ENCODE measurements at regions not wholly inside any gene's neighbourhood (a gene's known extent, or its start where the extent isn't known, plus 50 kb on each side); places are given as distances from the start of the nearest gene placed in this dataset.

DNA sequence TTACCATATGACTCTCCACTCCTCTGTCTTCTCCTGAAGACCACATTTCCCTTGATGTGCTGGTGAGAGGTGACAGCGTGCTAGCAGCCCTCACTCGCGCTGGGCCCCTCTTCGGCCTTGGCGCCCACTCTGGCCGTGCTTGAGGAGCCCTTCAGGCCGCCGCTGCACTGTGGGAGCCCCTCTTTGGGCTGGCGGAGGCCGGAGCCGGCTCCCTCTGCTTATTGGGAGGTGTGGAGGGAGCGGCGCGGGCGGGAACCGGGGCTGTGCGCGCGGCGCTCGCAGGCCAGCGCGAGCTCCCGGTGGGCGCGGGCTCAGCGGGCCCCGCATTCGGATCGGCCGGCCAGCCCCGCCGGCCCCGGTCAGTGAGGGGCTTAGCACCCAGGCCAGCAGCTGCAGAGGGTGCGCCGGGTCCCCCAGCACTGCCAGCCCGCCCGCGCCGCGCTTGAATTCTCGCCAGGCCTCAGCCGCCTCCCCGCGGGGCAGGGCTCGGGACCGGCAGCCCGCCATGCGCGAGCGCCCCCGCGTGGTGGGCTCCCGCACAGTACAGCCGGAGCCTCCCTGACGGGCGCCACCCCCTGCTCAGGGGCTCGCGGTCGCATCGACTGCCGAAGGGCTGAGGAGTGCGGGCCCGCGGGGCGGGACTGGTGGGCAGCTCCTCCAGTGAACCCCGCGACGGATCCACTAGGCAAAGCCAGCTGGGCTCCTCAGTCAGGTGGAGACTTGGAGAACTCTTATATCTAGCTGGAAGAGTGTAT, 246.6 kb upstream of the REG3G start:
- Histone ChIP-seq H3K4me3 (ENCODE audit: low read length, poor library complexity, severe bottlenecking) (no peak overlapping the region), H3K27me3 (ENCODE audit: insufficient read depth, low read length, poor library complexity, severe bottlenecking) (no peaks in the 10 kb centered on the region), H3K79me2 (ENCODE audit: insufficient read depth, low read length) (no peaks in the 10 kb centered on the region), H3F3A (ENCODE audit: low read depth) (no peaks in the 10 kb centered on the region), H3K4me1 (ENCODE audit: insufficient read depth, low read length, poor library complexity, severe bottlenecking) (no peaks in the 10 kb centered on the region), H3K4me2 (ENCODE audit: low read depth, low read length, poor library complexity, severe bottlenecking) (no peak overlapping the region), H3K9me2 (replicated peaks; ENCODE audit: low read depth, low read length) (no peaks in the 10 kb centered on the region; the same call in 1 of the 2 replicates), H2AFZ (ENCODE audit: low read length) (no peak overlapping the region), H3K9ac (ENCODE audit: low read depth, low read length, poor library complexity, severe bottlenecking) (no peak overlapping the region), H3K36me3 (ENCODE audit: insufficient read depth, low read length) (no peaks in the 10 kb centered on the region), H4K20me1 (ENCODE audit: insufficient read depth, low read length, poor library complexity, severe bottlenecking) (no peaks in the 10 kb centered on the region), H3K9me3 (ENCODE audit: insufficient read depth, low read depth, low read length) (no peaks in the 10 kb centered on the region)
- no peak for TF ChIP-seq EZH2phosphoT487 (IDR thresholded peaks at IDR 0.05; ENCODE audit: borderline replicate concordance)
- TF ChIP-seq, protein P1, sequence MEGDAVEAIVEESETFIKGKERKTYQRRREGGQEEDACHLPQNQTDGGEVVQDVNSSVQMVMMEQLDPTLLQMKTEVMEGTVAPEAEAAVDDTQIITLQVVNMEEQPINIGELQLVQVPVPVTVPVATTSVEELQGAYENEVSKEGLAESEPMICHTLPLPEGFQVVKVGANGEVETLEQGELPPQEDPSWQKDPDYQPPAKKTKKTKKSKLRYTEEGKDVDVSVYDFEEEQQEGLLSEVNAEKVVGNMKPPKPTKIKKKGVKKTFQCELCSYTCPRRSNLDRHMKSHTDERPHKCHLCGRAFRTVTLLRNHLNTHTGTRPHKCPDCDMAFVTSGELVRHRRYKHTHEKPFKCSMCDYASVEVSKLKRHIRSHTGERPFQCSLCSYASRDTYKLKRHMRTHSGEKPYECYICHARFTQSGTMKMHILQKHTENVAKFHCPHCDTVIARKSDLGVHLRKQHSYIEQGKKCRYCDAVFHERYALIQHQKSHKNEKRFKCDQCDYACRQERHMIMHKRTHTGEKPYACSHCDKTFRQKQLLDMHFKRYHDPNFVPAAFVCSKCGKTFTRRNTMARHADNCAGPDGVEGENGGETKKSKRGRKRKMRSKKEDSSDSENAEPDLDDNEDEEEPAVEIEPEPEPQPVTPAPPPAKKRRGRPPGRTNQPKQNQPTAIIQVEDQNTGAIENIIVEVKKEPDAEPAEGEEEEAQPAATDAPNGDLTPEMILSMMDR (conservative IDR thresholded peaks at IDR 0.05; ENCODE audit: low read length), result no peak

DNA sequence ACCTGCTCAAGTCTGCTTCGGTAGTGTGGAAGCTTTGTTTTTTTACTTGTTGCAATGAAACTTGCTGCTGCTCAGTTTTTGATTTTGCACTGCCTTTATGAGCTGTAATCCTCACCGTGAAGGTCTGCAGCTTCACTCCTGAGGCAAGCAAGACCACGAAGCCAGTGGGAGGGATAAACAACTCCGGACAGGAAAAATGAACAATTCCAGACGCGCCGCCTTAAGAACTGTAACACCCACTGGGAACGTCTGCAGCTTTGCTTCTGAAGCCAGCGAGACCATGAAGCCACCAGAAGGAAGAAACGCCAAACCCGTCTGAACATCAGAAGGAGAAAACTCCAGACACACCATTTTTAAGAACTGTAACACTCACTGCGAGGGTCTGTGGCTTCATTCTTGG, 245.7 kb upstream of the REG3G start:
- H3K27me3 ChIP-seq (ENCODE audit: insufficient read depth, low read length, poor library complexity, severe bottlenecking), result no peaks in the 10 kb centered on the region

DNA sequence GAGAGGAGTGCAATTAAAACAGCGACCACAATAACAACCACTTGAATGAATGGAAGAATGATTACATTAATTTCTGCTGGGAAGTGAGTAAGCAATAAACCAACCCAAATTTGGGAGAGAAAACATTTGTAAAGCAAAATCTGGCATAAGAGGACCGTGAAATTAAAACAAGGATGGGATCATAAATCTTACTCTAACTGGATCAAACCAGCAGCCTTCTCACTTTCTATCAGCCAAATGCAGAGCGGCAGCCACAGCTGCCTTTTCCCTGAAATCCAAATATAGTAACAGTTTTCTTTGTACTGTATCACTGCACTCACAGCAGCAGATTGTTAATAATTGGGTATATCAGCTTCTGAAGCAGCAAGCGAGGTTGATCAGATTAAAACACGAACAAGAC, 245.2 kb upstream of the REG3G start:
- Histone ChIP-seq H3K4me2 (ENCODE audit: low read depth, low read length, poor library complexity, severe bottlenecking) (no peak overlapping the region), H4K20me1 (ENCODE audit: insufficient read depth, low read length, poor library complexity, severe bottlenecking) (no peaks in the 10 kb centered on the region), H3K9ac (ENCODE audit: low read depth, low read length, poor library complexity, severe bottlenecking) (no peak overlapping the region), H3K9me3 (ENCODE audit: insufficient read depth, low read depth, low read length) (no peaks in the 10 kb centered on the region), H3F3A (ENCODE audit: low read depth) (no peaks in the 10 kb centered on the region), H3K79me2 (ENCODE audit: insufficient read depth, low read length) (no peaks in the 10 kb centered on the region), H3K4me1 (ENCODE audit: insufficient read depth, low read length, poor library complexity, severe bottlenecking) (no peaks in the 10 kb centered on the region), H3K36me3 (ENCODE audit: insufficient read depth, low read length) (no peaks in the 10 kb centered on the region), H3K9me2 (replicated peaks; ENCODE audit: low read depth, low read length) (no peaks in the 10 kb centered on the region; the same call in 1 of the 2 replicates), H2AFZ (ENCODE audit: low read length) (no peak overlapping the region), H3K4me3 (ENCODE audit: low read length, poor library complexity, severe bottlenecking) (no peak overlapping the region), H3K27me3 (ENCODE audit: insufficient read depth, low read length, poor library complexity, severe bottlenecking) (no peaks in the 10 kb centered on the region)
- TF ChIP-seq, protein P1 (conservative IDR thresholded peaks at IDR 0.05; ENCODE audit: low read length), result no peak
- no peak for TF ChIP-seq EZH2phosphoT487 (IDR thresholded peaks at IDR 0.05; ENCODE audit: borderline replicate concordance)

More for the DNA sequence above, 245.7 kb upstream of the REG3G start:
- H3K9ac ChIP-seq (ENCODE audit: low read depth, low read length, poor library complexity, severe bottlenecking), result no peak overlapping the region
- no peaks in the 10 kb centered on the region for H3K9me3 ChIP-seq (ENCODE audit: insufficient read depth, low read depth, low read length)
- H3K36me3 ChIP-seq (ENCODE audit: insufficient read depth, low read length), result no peaks in the 10 kb centered on the region
- no peaks in the 10 kb centered on the region for H3F3A ChIP-seq (ENCODE audit: low read depth)
- no peaks in the 10 kb centered on the region for H3K79me2 ChIP-seq (ENCODE audit: insufficient read depth, low read length)
- H2AFZ ChIP-seq (ENCODE audit: low read length), result no peak overlapping the region
- H4K20me1 ChIP-seq (ENCODE audit: insufficient read depth, low read length, poor library complexity, severe bottlenecking), result no peaks in the 10 kb centered on the region
- H3K9me2 ChIP-seq (replicated peaks; ENCODE audit: low read depth, low read length), result no peaks in the 10 kb centered on the region; the same call in 1 of the 2 replicates
- H3K4me1 ChIP-seq (ENCODE audit: insufficient read depth, low read length, poor library complexity, severe bottlenecking), result no peaks in the 10 kb centered on the region
- no peak overlapping the region for H3K4me2 ChIP-seq (ENCODE audit: low read depth, low read length, poor library complexity, severe bottlenecking)
- H3K4me3 ChIP-seq (ENCODE audit: low read length, poor library complexity, severe bottlenecking), result no peak overlapping the region
- TF ChIP-seq EZH2phosphoT487 (IDR thresholded peaks at IDR 0.05; ENCODE audit: borderline replicate concordance), result no peak
- TF ChIP-seq, protein P1 (conservative IDR thresholded peaks at IDR 0.05; ENCODE audit: low read length), result no peak

Measured in Loucy (cell line).